Uterus (tissue), 3 donors: ENCODE measurements at regions not wholly inside any gene's neighbourhood (a gene's known extent, or its start where the extent isn't known, plus 50 kb on each side); places are given as distances from the start of the nearest gene placed in this dataset.

Experiments used
- DNase-seq, 2 donors: peaks; one replicate each; pipeline ENCODE4 v3.0.0-alpha.2; 2019 to 2020
- H3K27ac ChIP-seq, 2 donors: fragments of 200-600 bp; sonication (generic); 1 replicate in 1 of 2; 2 replicates in 1 of 2; pipeline ENCODE4 v1.5.1; 2016 to 2018
- H3K27me3 ChIP-seq, 2 donors: fragments of 200-600 bp; sonication (generic); one replicate each; pipeline ENCODE4 v1.5.1; 2018 to 2019; ENCODE audit warnings: control low read depth in 1 of 2
- H3K36me3 ChIP-seq, 2 donors: fragments of 200-600 bp; sonication (generic); one replicate each; pipeline ENCODE4 v1.5.1; 2019; ENCODE audit warnings: control low read depth in 1 of 2
- H3K4me1 ChIP-seq, 2 donors: fragments of 200-600 bp; sonication (generic); one replicate each; pipeline ENCODE4 v1.5.1; 2018 to 2019; ENCODE audit warnings: control low read depth in 1 of 2
- H3K4me3 ChIP-seq, 2 donors: fragments of 200-600 bp; sonication (generic); 1 replicate in 1 of 2; 2 replicates in 1 of 2; pipeline ENCODE4 v1.5.1; 2018 to 2019; ENCODE audit warnings: mild to moderate bottlenecking in 1 of 2
- H3K9me3 ChIP-seq, 2 donors: fragments of 200-600 bp; sonication (generic); one replicate each; pipeline ENCODE4 v1.5.1; 2019; ENCODE audit warnings: control low read depth in 1 of 2
- CTCF ChIP-seq, 4 experiments: fragments of 200-600 bp in 2 of 4; fragments of 450-650 bp in 2 of 4; sonication (generic) in 2 of 4; IDR thresholded peaks; one replicate each; pipeline ENCODE4 v1.5.1; 2016 to 2019; ENCODE audit warnings: antibody characterized with exemption in 4 of 4, mild to moderate bottlenecking in 2 of 4, moderate library complexity in 1 of 4
- POLR2A ChIP-seq, 2 donors: fragments of 450-650 bp; IDR thresholded peaks; one replicate each; pipeline ENCODE4 v1.6.1; 2016; ENCODE audit warnings: antibody characterized with exemption in 2 of 2, mild to moderate bottlenecking in 1 of 2, moderate library complexity in 1 of 2
- intact Hi-C: fragments of 100-400 bp; cut with DNase I; formaldehyde crosslinking; loops from one replicate; pipeline ENCODE4 v1.15.1; 2023; ENCODE audit warnings: low total_unique reads
- donor health status: DM: yes; HTN: yes; CAD: no.

DNA sequence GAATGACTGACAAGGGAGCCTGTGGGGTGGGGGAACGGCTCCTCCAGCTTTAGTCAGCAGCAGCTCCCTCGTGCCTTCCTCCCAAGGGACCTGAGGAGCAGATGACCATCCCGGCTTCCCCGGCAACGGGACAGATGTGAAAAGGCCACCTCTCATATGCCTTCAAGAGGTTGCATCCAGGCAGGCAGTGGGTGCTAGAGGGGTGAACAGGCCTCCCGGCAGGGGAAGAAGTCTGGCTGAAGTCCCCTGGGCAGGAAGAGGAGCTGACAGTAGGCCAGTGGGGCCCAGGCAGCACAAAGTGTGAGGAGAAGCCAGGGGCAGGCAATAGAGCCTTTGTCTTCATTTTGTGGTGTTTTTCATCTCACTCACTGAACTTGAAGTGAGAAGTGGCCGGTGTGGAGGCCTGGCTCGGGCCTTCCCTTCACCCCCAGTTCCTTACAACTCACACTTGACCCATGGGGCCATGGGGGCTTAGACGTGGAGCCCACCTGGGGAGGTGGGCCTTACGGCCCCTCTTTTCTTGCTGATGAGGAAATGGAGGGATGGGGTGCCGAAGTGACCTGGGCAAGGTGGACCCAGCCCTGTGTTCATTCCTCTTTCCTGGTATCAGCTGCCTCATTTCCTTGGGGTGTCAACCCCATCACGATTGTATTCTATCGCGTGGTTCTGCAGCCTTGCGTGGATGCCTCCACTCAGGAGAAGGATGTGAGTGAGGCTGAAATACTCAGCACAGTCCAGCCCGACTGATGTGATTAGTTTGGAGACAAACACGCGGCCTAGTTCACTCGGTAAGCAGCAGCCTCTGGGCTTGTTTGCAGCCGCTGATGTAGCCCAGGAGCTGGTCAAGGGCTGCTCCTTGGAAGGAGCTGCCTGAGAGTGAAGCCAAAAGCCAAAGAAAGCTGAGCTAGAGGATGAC, 115.5 kb upstream of the ALDH1A3 start:
- H3K27ac ChIP-seq, result peak overlapping the region; percentile 26 to 39
- intact Hi-C loops, result no loop called here
- H3K4me1 ChIP-seq, result no peaks in the 10 kb centered on the region
- H3K9me3 ChIP-seq, result no peaks in the 10 kb centered on the region
- peak in 1 of 2 donors; percentile 21 for DNase-seq
- H3K27me3 ChIP-seq, result no peaks in the 10 kb centered on the region
- no peak overlapping the region for H3K4me3 ChIP-seq
- no peak for TF ChIP-seq CTCF (IDR thresholded peaks at IDR 0.05)
- no peak for TF ChIP-seq POLR2A (IDR thresholded peaks at IDR 0.05)
- H3K36me3 ChIP-seq, result no peaks in the 10 kb centered on the region

DNA sequence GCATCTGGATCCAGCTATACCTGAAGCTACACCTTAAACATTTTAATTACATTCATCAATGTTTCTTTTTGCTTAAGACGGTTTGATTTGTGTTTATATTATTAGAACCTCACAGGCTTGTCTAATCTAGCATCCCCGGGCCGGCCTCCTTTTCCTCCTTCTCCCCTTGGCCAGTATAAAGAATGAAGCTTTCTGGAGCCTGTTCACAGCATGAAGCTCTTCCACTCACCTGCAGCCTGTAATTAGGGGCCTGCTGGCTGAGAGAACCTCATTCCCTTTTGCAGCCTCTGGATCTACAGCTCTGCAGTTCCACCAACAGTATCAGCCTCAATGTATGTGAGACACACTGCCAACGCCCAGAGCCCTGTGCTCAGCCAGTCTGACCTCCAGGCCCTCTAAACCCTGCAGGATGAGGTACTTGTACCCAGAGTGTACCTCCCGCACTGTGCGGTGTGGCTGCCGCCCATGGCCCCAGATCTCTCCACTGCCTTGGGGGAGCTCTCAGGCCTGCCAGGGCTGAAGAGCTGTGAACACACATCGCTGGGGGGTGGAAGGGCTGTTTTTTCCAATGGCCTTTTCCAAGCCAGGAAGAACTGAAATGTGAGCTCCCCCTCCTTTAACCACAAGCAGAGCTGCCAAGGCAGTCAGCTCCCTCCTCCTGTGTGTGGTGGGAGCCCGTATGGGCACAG, 114.7 kb upstream of the ALDH1A3 start:
- H3K9me3 ChIP-seq, result no peaks in the 10 kb centered on the region
- TF ChIP-seq POLR2A (IDR thresholded peaks at IDR 0.05) (no peak), CTCF (IDR thresholded peaks at IDR 0.05) (no peak)
- intact Hi-C loops, result no loop called here

DNA sequence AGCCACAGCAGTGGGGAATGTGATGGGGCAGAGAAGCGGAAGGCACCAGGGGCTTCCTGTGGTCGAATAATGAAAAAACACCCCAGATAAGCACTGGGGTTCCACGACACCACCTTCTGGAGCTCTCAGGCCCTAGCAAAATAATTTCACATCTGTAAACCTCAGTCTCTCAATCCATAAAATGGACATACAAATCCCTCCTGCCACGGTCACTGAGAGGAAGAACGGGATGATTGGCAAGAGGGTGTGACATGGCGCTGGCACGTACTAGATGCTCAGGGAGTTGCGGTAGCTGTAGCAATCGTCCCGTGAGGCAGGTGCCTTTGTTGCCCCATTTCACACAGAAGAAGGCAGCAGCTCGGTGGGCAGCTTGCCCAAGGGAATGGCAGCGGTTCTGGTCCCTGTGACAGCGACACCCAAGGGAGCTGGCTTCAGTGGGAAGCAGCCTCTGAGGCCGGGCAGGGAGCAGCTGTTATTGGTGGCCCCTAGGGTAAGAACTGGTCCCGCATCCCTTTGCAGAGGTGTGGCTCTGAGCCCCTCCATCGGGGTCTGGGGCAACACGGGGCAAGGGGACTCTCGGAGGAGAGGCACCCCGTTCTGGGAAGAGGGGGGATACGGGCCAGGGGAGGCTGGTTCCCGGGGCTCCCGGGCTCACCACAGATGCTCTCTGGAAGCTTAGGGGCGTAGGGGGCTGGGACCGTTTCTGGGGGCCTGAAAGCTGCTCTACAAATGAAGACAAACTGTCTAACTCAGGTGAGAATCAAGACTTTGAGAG, 114.0 kb upstream of the ALDH1A3 start:
- DNase-seq, result peak in 1 of 2 donors; percentile 13
- intact Hi-C loops, result no loop called here
- no peak for TF ChIP-seq CTCF (IDR thresholded peaks at IDR 0.05)
- no peak for TF ChIP-seq POLR2A (IDR thresholded peaks at IDR 0.05)
- no peaks in the 10 kb centered on the region for H3K4me1 ChIP-seq
- no peaks in the 10 kb centered on the region for H3K9me3 ChIP-seq
- no peaks in the 10 kb centered on the region for H3K27me3 ChIP-seq
- H3K36me3 ChIP-seq, result no peaks in the 10 kb centered on the region
- H3K4me3 ChIP-seq, result no peak overlapping the region
- H3K27ac ChIP-seq, result peak overlapping the region; percentile 15 to 28

More for the DNA sequence above, 114.7 kb upstream of the ALDH1A3 start:
- no peaks in the 10 kb centered on the region for H3K36me3 ChIP-seq
- peak in 1 of 2 donors; percentile 20 for DNase-seq
- peak overlapping the region in 1 of 2 donors; percentile 39 for H3K27ac ChIP-seq
- no peak overlapping the region for H3K4me3 ChIP-seq
- no peaks in the 10 kb centered on the region for H3K4me1 ChIP-seq
- no peaks in the 10 kb centered on the region for H3K27me3 ChIP-seq

GRCh38 chr15:100766243-100767000, 113.2 kb upstream of the ALDH1A3 start:
- no peak for DNase-seq
- Histone ChIP-seq H3K9me3 (no peaks in the 10 kb centered on the region), H3K27ac (peak overlapping the region; percentile 15 to 28), H3K4me3 (no peak overlapping the region), H3K4me1 (no peaks in the 10 kb centered on the region), H3K27me3 (no peaks in the 10 kb centered on the region), H3K36me3 (no peaks in the 10 kb centered on the region)
- intact Hi-C loops, result no loop called here
- TF ChIP-seq CTCF (IDR thresholded peaks at IDR 0.05) (no peak), POLR2A (IDR thresholded peaks at IDR 0.05) (no peak)
